Non-pigmented ciliary epithelial cell (primary cell): ENCODE measurements at regions not wholly inside any gene's neighbourhood (a gene's known extent, or its start where the extent isn't known, plus 50 kb on each side); places are given as distances from the start of the nearest gene placed in this dataset.
"Not testable (repeated sequence)": the region's sequence is repeated elsewhere in the genome, so short reads cannot be mapped to it uniquely, and the experiment has no call there.

Experiments
- DNase-seq: peaks from one replicate; pipeline ENCODE4 v3.0.0-alpha.2; 2010; ENCODE audit warnings: low read depth

GRCh38 chr22:27252282-27253049, 549.1 kb downstream of the MN1 start:
- peak; percentile 79 for DNase-seq

GRCh38 chr22:27253108-27253902, 548.3 kb downstream of the MN1 start:
- no peak for DNase-seq

GRCh38 chr22:27254063-27254462, 547.5 kb downstream of the MN1 start:
- DNase-seq: not testable (repeated sequence)

- no peak for DNase-seq
Observed at GRCh38 chr22:27255580-27255979, 546.0 kb downstream of the MN1 start.

GRCh38 chr22:27257987-27258386, 543.6 kb downstream of the MN1 start:
- DNase-seq: no peak

- DNase-seq: no peak
Observed at GRCh38 chr22:27258616-27259172, 542.9 kb downstream of the MN1 start.

GRCh38 chr22:27259433-27259832, 542.1 kb downstream of the MN1 start:
- DNase-seq: no peak

GRCh38 chr22:27260087-27260698, 541.4 kb downstream of the MN1 start:
- no peak for DNase-seq

- no peak for DNase-seq
Observed at GRCh38 chr22:27262361-27262760, 539.2 kb downstream of the MN1 start.

- no peak for DNase-seq
Observed at GRCh38 chr22:27264184-27264583, 537.4 kb downstream of the MN1 start.

GRCh38 chr22:27267145-27267544, 534.4 kb downstream of the MN1 start:
- no peak for DNase-seq

- DNase-seq: no peak
Observed at GRCh38 chr22:27269751-27270543, 531.6 kb downstream of the MN1 start.

GRCh38 chr22:27270818-27271510, 530.6 kb downstream of the MN1 start:
- no peak for DNase-seq

GRCh38 chr22:27273436-27273835, 528.1 kb downstream of the MN1 start:
- DNase-seq: no peak

- no peak for DNase-seq
Observed at GRCh38 chr22:27273853-27274252, 527.7 kb downstream of the MN1 start.

- DNase-seq: no peak
Observed at GRCh38 chr22:27274770-27275449, 526.6 kb downstream of the MN1 start.

GRCh38 chr22:27278946-27279345, 522.6 kb downstream of the MN1 start:
- DNase-seq: no peak

- no peak for DNase-seq
Observed at GRCh38 chr22:27283240-27283639, 518.3 kb downstream of the MN1 start.

- no peak for DNase-seq
Observed at GRCh38 chr22:27283714-27284113, 517.8 kb downstream of the MN1 start.

GRCh38 chr22:27284324-27284723, 517.2 kb downstream of the MN1 start:
- DNase-seq: no peak

- no peak for DNase-seq
Observed at GRCh38 chr22:27286711-27287110, 514.8 kb downstream of the MN1 start.
